Stimulated activated CD8-positive, alpha-beta memory T cell treated with anti-CD3 and anti-CD28 coated beads, Interleukin-2, amount 100 ng/mL, for 1 hour (primary cell): ENCODE measurements at regions not wholly inside any gene's neighbourhood (a gene's known extent, or its start where the extent isn't known, plus 50 kb on each side); places are given as distances from the start of the nearest gene placed in this dataset.
"Not testable (repeated sequence)": the region's sequence is repeated elsewhere in the genome, so short reads cannot be mapped to it uniquely, and the experiment has no call there.

Source experiments
- DNase-seq, 2 donors: peaks; one replicate each; pipeline ENCODE4 v3.0.0-alpha.2; 2020; ENCODE audit warnings: low read depth in 2 of 2

GRCh38 chr12:114501474-114501807, 95.5 kb upstream of the TBX5 start:
- no peak for DNase-seq

DNA sequence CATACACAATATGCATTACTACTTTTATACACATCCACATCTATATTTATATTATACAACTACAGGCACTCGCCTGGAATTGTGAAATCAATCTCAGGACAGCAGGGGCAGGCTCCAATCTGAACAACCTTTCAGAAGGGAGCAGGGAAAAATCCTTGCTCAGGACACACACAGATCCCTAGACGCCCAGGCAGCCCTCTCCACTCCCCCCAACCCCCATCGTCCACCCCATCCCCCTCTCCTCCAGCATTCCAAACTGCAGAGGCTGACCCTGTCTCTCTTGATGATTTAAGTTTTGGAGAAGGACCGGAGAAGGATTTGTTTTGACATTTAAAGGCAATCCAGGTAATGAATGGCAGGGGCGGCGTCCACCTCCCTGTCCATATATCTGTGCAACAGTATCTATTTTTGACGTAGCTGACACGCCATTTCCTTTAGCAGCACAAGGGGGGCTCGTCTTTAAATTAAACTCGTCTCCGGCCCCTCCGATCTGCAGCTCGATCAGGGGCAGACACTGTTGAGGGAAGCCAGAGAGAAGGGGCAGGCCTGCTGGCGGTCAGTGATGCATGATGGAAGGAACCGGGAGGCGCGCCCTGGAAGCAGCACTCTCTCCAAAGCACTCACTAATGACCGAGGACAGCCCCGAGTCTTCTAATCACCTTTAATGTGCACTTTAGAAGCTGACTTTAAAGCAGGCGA, 95.0 kb upstream of the TBX5 start:
- no peak for DNase-seq

DNA sequence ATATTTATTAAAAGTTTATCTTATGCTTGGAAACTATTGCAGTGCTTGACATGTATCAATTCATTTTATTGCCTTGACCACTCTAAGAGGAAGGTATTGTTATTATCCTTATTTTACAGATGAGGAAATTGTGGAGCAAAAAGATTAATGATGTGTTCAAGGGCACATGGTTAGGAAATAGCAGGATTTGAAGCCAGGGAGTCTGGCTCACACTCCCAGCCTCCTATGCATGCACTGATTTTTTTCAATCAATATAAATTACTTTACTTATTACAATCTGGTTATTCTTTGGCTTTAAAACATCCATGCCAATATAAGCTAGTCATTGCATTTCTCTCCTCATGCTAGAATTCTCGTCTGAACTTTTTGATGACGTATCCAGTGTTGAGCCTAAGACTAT, 94.2 kb upstream of the TBX5 start:
- no peak for DNase-seq

DNA sequence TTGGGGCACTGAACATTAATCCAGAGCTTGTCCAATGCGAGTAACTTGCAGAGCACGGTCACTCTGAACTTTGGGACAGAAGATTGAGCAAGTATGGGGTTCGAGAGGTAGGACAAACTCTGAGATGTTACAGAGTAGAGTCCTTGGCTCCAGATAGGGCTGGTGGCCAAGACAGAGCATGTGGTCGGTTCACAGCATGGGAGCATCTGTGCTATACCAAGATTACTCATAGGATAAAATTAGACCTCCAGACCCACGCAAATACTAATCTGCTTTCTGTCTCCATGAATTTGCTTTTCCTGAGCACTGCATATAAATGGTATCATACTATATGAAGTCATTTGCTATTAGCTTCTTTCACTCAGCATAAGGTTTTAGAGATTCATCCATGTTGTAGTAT, 93.4 kb upstream of the TBX5 start:
- no peak for DNase-seq

GRCh38 chr12:114491916-114492315, 86.0 kb upstream of the TBX5 start:
- DNase-seq: no peak

DNA sequence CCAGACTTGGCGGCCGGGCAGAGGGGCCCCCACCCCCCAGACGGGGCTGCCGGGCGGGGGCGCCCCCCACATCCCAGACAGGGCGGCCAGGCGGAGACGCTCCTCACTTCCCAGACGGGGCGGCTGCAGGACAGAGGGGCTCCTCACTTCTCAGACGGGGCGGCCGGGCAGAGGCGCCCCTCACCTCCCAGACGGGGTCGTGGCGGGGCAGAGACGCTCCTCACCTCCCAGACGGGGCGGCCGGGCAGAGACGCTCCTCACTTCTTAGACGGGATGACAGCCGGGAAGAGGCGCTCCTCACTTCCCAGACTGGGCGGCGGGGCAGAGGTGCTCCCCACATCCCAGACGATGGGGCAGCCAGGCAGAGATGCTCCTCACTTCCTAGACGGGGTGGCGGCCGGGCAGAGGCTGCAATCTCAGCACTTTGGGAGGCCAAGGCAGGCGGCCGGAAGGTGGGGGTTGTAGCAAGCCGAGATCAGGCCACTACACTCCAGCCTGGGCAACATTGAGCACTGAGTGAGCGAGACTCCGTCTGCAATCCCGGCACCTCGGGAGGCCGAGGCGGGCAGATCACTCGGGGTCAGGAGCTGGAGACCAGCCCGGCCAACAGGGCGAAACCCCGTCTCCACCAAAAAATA, 79.0 kb upstream of the TBX5 start:
- not testable (repeated sequence) for DNase-seq

DNA sequence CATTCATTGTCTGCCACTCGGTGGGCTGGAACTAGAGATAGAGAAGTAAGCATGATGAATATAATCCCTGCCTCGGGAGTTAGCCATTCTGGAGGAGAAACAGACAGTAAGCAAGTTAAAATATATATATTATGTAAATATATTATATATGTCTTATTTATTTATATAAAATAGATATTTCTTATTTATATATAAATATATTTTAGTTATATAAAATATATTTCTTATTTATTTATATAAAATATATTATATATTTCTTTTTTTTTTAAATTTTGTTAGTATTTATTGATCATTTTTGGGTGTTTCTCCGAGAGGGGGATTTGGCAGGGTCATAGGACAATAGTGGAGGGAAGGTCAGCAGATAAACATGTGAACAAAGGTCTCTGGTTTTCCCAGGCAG, 78.1 kb upstream of the TBX5 start:
- DNase-seq: no peak

DNA sequence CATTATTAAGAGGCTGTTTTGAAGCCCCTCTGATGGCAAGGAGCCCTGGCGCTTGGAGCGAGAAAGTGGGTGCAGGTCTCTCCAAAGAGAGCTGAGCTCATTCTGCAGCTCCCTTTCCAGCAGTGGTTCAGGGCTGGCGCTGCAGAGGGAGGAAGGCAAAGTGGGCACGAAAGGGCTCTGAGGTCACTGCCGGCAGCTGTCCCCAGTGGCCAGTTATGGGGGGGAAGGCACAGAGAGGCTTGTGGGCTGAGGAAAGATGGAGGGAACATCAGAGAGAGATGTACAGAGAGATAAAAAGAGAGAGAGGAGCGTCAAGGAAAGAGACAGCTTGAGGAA, 75.2 kb upstream of the TBX5 start:
- DNase-seq: no peak

DNA sequence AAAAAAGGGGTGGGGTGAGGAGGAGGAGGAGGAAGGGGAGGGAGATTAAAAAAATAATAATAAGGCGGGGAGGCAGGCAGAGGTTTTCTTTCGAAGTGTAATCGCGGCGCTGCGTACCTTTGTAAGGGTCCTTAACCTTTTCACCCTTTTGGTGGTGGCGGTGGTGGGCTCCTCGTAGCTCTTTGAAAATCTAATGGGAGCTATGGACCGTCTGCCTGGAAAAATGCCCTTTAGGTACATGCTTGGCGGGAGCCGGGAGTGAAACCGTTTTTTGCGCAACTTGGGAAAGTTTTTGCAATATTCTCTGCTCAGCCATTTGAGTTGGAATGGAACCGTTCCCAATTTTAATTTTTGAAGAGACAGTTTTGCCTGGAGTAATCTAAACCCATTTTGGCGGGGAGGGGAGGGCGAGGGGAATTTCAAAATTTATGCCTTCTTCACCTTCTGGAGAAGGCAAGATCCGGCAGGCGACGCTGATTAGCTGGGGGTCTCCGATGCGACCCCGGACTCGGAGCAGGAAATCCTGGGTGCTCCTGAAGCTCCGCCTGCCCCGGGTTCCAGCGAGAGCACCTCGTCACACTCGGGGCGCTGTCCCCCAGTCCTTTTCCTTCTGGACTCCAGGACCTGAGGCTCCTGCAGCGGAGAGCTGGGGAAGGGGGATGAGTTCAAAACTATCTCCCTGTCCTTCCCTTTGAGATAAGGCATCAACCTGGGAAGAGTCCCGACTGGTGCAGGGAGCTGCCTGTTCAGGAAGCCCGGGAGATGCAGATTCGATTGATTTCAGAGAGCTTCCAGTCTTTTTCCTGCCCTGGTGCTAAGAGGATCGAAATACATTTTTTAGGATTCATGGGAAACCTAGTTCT, 74.6 kb upstream of the TBX5 start:
- no peak for DNase-seq

DNA sequence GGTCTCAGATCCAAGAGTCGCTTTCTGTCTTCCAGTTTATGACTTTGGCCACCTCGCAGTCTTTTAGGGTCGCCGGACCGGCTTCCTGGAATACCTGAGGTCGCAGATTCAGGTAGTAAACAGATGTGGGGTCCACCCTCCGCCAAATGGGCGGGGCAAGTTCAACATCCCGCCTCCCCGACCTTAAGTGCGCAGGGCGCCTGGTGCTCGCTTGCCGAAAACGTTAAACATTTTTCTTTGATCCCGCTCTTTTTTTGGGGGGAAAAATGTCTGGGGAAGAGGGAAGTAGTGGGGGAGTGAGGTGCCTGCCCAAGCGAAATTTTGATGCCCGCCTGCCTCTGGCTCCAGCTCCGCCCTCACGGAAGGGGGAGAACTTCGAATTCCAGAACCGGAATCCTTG, 73.9 kb upstream of the TBX5 start:
- DNase-seq: no peak

- DNase-seq: no peak
Observed at GRCh38 chr12:114478865-114479264, 72.9 kb upstream of the TBX5 start.

DNA sequence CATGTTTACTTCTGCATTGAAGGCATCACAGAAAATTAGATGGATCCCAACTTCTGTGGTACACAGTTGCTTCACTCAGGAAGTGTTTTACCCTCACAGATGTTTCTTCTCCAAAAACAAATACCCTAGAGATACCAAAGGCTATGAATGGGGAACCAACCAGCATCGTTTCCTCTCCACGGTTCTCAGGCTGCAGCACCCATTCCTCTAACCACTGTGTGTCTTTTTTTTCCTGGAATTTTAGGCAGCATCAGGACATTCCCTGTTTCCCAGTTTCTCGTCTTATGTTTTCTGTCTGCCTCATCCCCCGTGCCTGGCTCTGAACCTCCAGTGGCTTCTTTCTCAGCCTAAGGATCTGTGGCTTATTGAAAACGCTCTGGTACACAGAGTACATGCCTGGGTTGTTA, 72.0 kb upstream of the TBX5 start:
- DNase-seq: no peak

GRCh38 chr12:114476159-114476558, 70.2 kb upstream of the TBX5 start:
- DNase-seq: no peak

DNA sequence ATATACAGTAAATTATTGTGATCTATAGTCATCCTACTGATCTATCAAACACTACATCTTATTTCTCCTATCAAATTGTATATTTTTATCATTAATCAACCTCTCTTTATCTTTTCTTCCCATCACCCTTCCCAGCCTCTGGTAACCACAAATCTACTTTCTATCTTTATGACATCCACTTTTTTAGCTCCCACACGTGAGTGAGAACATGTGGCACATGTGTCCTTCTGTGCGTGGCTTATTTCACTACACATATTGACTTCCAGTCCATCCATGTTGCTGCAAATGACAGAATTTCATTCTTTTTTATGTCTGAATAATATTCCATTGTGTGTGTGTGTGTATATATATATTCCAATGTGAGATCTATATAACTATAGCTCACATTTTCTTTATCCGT, 67.8 kb upstream of the TBX5 start:
- no peak for DNase-seq

GRCh38 chr12:114473018-114473417, 67.1 kb upstream of the TBX5 start:
- DNase-seq: no peak

DNA sequence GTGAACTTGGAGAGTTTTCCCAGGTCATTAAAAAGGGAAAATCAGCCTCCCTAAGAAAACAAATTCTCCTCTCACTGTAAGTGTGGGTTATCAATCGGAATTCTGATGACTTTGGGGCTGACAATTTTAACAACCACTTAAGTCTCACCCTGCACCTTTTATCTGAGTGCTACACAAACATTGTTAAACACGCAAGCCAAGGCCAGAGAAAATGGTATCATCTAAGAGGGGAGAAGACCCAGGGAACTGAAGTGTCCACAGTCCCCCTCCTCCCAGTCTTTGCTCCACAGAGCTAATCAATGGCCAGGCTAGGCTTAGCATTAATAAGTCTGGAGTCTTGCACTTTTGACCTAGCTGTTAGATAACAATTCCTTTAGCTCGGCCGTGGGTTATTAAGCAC, 51.7 kb upstream of the TBX5 start:
- no peak for DNase-seq
